ENCODE measurements at regions not wholly inside any gene's neighbourhood (a gene's known extent, or its start where the extent isn't known, plus 50 kb on each side); places are given as distances from the start of the nearest gene placed in this dataset.

- H3K4me3 ChIP-seq (ENCODE audit: low read depth, low read length): no peak overlapping the region
- TF ChIP-seq, protein P1, sequence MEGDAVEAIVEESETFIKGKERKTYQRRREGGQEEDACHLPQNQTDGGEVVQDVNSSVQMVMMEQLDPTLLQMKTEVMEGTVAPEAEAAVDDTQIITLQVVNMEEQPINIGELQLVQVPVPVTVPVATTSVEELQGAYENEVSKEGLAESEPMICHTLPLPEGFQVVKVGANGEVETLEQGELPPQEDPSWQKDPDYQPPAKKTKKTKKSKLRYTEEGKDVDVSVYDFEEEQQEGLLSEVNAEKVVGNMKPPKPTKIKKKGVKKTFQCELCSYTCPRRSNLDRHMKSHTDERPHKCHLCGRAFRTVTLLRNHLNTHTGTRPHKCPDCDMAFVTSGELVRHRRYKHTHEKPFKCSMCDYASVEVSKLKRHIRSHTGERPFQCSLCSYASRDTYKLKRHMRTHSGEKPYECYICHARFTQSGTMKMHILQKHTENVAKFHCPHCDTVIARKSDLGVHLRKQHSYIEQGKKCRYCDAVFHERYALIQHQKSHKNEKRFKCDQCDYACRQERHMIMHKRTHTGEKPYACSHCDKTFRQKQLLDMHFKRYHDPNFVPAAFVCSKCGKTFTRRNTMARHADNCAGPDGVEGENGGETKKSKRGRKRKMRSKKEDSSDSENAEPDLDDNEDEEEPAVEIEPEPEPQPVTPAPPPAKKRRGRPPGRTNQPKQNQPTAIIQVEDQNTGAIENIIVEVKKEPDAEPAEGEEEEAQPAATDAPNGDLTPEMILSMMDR (IDR thresholded peaks at IDR 0.05; ENCODE audit: low read depth, low read length): no peak
Observed at GRCh38 chr4:85416094-85416493, 58.9 kb upstream of the ARHGAP24 start.

DNA sequence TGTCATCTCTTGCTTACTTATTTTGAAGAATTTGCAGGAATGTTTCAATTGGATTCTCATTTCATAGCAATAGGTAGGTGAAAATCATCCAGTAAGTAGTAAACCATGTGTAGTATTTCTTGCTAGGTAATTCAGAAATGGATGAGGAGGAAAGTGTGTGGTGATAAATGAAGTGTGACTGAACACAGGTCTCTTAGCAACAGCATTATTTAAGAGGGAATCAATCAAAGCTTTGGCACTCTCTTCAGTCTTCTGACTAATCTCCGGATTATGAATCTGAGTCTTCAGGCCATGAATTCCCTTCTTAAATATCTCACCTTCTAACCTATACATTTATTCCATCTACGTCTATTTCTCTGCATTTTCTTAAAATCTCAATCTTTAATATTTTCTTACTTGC is 55.8 kb upstream of the ARHGAP24 start:
- H3K4me3 ChIP-seq (ENCODE audit: low read depth, low read length): no peak overlapping the region
- TF ChIP-seq, protein P1 (IDR thresholded peaks at IDR 0.05; ENCODE audit: low read depth, low read length): no peak

DNA sequence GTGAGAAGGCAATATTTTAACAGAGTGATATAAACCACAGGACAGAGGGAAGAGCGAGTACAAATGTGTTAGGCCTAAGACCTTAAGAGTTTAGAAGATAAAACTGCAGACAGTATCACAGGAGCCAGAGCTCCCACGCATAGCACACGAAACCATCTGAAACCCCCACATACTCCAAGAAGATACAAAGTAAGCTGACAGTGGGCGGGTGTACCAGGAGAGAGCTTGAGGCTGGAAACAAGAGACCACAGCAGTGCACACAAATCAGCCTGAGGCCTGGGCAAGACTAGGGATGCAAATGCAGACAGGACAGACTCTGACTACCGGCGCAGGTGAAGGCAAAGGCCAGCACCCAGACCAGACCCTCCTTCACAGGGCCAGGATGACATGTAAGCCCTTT is 54.1 kb upstream of the ARHGAP24 start:
- H3K4me3 ChIP-seq (ENCODE audit: low read depth, low read length): no peak overlapping the region
- TF ChIP-seq, protein P1 (IDR thresholded peaks at IDR 0.05; ENCODE audit: low read depth, low read length): no peak

DNA sequence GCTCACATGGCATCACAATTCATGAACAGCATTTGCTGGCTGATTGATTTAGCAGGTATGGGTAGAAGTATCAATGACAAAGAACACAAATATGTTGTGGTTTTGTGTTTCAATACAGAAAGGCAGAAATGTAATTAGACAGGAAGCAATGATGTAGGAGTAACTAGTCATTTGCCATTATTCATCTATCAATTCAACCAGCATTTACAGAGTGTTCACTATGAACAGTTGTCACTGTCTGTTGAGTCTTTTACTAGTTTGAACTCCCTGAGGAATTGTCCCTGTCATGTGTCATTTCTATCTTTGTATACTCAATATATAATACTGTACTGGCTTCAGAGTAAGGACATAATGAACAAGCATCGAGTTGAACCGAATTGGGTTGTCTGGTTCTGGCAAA is 51.5 kb upstream of the ARHGAP24 start:
- TF ChIP-seq, protein P1 (IDR thresholded peaks at IDR 0.05; ENCODE audit: low read depth, low read length): no peak
- H3K4me3 ChIP-seq (ENCODE audit: low read depth, low read length): no peak overlapping the region

Data from WI38 (cell line).